CD14-positive monocyte (primary cell): ENCODE measurements at regions not wholly inside any gene's neighbourhood (a gene's known extent, or its start where the extent isn't known, plus 50 kb on each side); places are given as distances from the start of the nearest gene placed in this dataset.

Experiments
- DNase-seq, 3 donors: peaks; one replicate each; pipeline ENCODE4 v3.0.0-alpha.2; 2011 to 2022
- H2AFZ ChIP-seq: 2 replicates; pipeline ENCODE4 v1.6.0; 2012; ENCODE audit warnings: mild to moderate bottlenecking, low read depth, low read length, inconsistent platforms; ENCODE audit not compliant: insufficient read depth, poor library complexity, severe bottlenecking
- H3K27ac ChIP-seq, 2 donors: 1 replicate in 1 of 2; 2 replicates in 1 of 2; pipeline ENCODE4 v1.5.1; 2012 to 2013; ENCODE audit warnings: low read length in 2 of 2, control low read depth in 1 of 2, inconsistent platforms in 1 of 2, low read depth in 1 of 2, mild to moderate bottlenecking in 1 of 2
- H3K27me3 ChIP-seq, 2 donors: one replicate each; pipeline versions ENCODE4 v1.6.0 to v1.6.1; 2011 to 2013; ENCODE audit warnings: low read length in 2 of 2; ENCODE audit not compliant: control insufficient read depth in 2 of 2, insufficient read depth in 2 of 2
- H3K36me3 ChIP-seq, 2 donors: replicated peaks in 1 of 2; 1 replicate in 1 of 2; 2 replicates in 1 of 2; pipeline versions ENCODE4 v1.5.1 to v1.6.1; 2012 to 2013; ENCODE audit warnings: low read length in 2 of 2, control low read depth in 1 of 2, inconsistent platforms in 1 of 2, mild to moderate bottlenecking in 1 of 2; ENCODE audit not compliant: insufficient read depth in 2 of 2, control insufficient read depth in 1 of 2
- H3K4me1 ChIP-seq, 2 donors: 1 replicate in 1 of 2; 2 replicates in 1 of 2; pipeline versions ENCODE4 v1.5.1 to v1.6.1; 2012 to 2013; ENCODE audit warnings: low read length in 2 of 2, control low read depth in 1 of 2, inconsistent platforms in 1 of 2, mild to moderate bottlenecking in 1 of 2, moderate library complexity in 1 of 2; ENCODE audit not compliant: insufficient read depth in 2 of 2, control insufficient read depth in 1 of 2
- H3K4me2 ChIP-seq: replicated peaks from 2 replicates; pipeline ENCODE3; 2012; ENCODE audit warnings: low read length, moderate library complexity, mild to moderate bottlenecking; ENCODE audit not compliant: poor library complexity, severe bottlenecking; ENCODE audit errors: extremely low read depth
- H3K4me3 ChIP-seq, 3 experiments: fragments of 200-600 bp in 1 of 3; sonication (generic) in 1 of 3; replicated peaks in 1 of 3; 1 replicate in 2 of 3; 2 replicates in 1 of 3; pipeline ENCODE4 v1.5.1; 2011 to 2013; ENCODE audit warnings: low read length in 3 of 3, mild to moderate bottlenecking in 3 of 3, control low read depth in 2 of 3, low read depth in 2 of 3, inconsistent platforms in 1 of 3, moderate library complexity in 1 of 3
- H3K79me2 ChIP-seq: 2 replicates; pipeline ENCODE4 v1.6.0; 2012; ENCODE audit warnings: mild to moderate bottlenecking, control low read depth, inconsistent platforms, low read length, moderate library complexity; ENCODE audit not compliant: insufficient read depth
- H3K9ac ChIP-seq: 2 replicates; pipeline ENCODE4 v1.6.0; 2017; ENCODE audit warnings: low read length, mild to moderate bottlenecking; ENCODE audit not compliant: insufficient read depth, poor library complexity, severe bottlenecking
- H3K9me3 ChIP-seq, 2 donors: replicated peaks in 1 of 2; 1 replicate in 1 of 2; 2 replicates in 1 of 2; pipeline versions ENCODE4 v1.5.1 to v1.6.1; 2012 to 2013; ENCODE audit warnings: low read length in 2 of 2, control low read depth in 1 of 2; ENCODE audit not compliant: control insufficient read depth in 1 of 2, insufficient read depth in 1 of 2
- H4K20me1 ChIP-seq: 2 replicates; pipeline ENCODE4 v1.6.0; 2012; ENCODE audit warnings: mild to moderate bottlenecking, low read length, control low read depth, moderate library complexity; ENCODE audit not compliant: insufficient read depth
- H3K27ac Mint-ChIP-seq, 7 donors: one replicate each; pipeline ENCODE4 v1.8.0; 2020; ENCODE audit warnings: mild to moderate bottlenecking in 7 of 7, mixed read lengths in 7 of 7, moderate library complexity in 6 of 7, inconsistent platforms in 2 of 7
- H3K27me3 Mint-ChIP-seq, 3 donors: one replicate each; pipeline ENCODE4 v1.8.0; 2021 to 2022; ENCODE audit warnings: low read depth in 3 of 3, mild to moderate bottlenecking in 3 of 3, mixed read lengths in 3 of 3, moderate library complexity in 3 of 3, inconsistent platforms in 1 of 3
- H3K36me3 Mint-ChIP-seq, 2 donors: one replicate each; pipeline ENCODE4 v1.8.0; 2020; ENCODE audit warnings: mixed read lengths in 2 of 2, inconsistent platforms in 1 of 2, mild to moderate bottlenecking in 1 of 2
- H3K4me1 Mint-ChIP-seq: one replicate; pipeline ENCODE4 v1.8.0; 2020; ENCODE audit warnings: mild to moderate bottlenecking, mixed read lengths
- H3K4me3 Mint-ChIP-seq, 2 donors: one replicate each; pipeline ENCODE4 v1.8.0; 2020; ENCODE audit warnings: mild to moderate bottlenecking in 2 of 2, mixed read lengths in 2 of 2, moderate library complexity in 1 of 2
- H3K9me3 Mint-ChIP-seq, 7 donors: one replicate each; pipeline ENCODE4 v1.8.0; 2020 to 2022; ENCODE audit warnings: mixed read lengths in 7 of 7, mild to moderate bottlenecking in 6 of 7, moderate library complexity in 6 of 7, inconsistent platforms in 2 of 7
- CTCF ChIP-seq: fragments of 200-600 bp; IDR thresholded peaks from one replicate; pipeline ENCODE4 v1.8.0; 2022; ENCODE audit warnings: antibody characterized with exemption, mild to moderate bottlenecking
- WGBS: methylation state at CpG from one replicate; pipeline ENCODE4 v1.1.5; 2013; ENCODE audit warnings: missing lambda C conversion rate; ENCODE audit not compliant: insufficient coverage; 5-methylcytosine and 5-hydroxymethylcytosine counted together
- intact Hi-C, 2 donors: fragments of 100-400 bp; cut with micrococcal nuclease; formaldehyde crosslinking; loops; one replicate each; pipeline versions ENCODE4 v1.15.0 to v1.15.1; 2023

GRCh38 chr11:81673001-81673400 is 1060.7 kb downstream of the FAM181B start:
- TF ChIP-seq CTCF, result no peak
- Mint-ChIP-seq H3K36me3 (no peaks in the 10 kb centered on the region), H3K27me3 (peaks cover 0 to 1% (median 0%) of the 10 kb centered on the region in 3 donors), H3K4me3 (no peak overlapping the region), H3K4me1 (no peaks in the 10 kb centered on the region), H3K9me3 (peaks cover 0 to 2% (median 0%) of the 10 kb centered on the region in 7 donors), H3K27ac (no peak overlapping the region)
- Histone ChIP-seq H3K9me3 (no peaks in the 10 kb centered on the region), H3K79me2 (no peaks in the 10 kb centered on the region), H4K20me1 (no peaks in the 10 kb centered on the region), H3K4me2 (no peak overlapping the region), H3K4me1 (no peaks in the 10 kb centered on the region), H3K27me3 (no peaks in the 10 kb centered on the region), H3K36me3 (no peaks in the 10 kb centered on the region), H3K27ac (no peak overlapping the region), H3K4me3 (no peak overlapping the region), H3K9ac (no peak overlapping the region), H2AFZ (no peak overlapping the region)
- no peak for DNase-seq
- intact Hi-C loops, result no loop called here

GRCh38 chr11:81669935-81670543 is 1063.6 kb downstream of the FAM181B start:
- Histone ChIP-seq H4K20me1 (no peaks in the 10 kb centered on the region), H3K4me3 (no peak overlapping the region), H3K79me2 (no peaks in the 10 kb centered on the region), H3K36me3 (no peaks in the 10 kb centered on the region), H3K4me2 (no peak overlapping the region), H3K9ac (no peak overlapping the region), H3K27ac (no peak overlapping the region), H3K9me3 (no peaks in the 10 kb centered on the region), H3K27me3 (no peaks in the 10 kb centered on the region), H2AFZ (no peak overlapping the region), H3K4me1 (no peaks in the 10 kb centered on the region)
- intact Hi-C loops, result no loop called here
- TF ChIP-seq CTCF, result no peak
- no peak for DNase-seq
- Mint-ChIP-seq H3K4me1 (no peaks in the 10 kb centered on the region), H3K27ac (no peak overlapping the region), H3K9me3 (no peaks in the 10 kb centered on the region), H3K36me3 (no peaks in the 10 kb centered on the region), H3K4me3 (no peak overlapping the region), H3K27me3 (no peaks in the 10 kb centered on the region)
- no CpG with 5 or more reads among the region's 1 CpG for WGBS
